ENCODE measurements at regions not wholly inside any gene's neighbourhood (a gene's known extent, or its start where the extent isn't known, plus 50 kb on each side); places are given as distances from the start of the nearest gene placed in this dataset.

DNA sequence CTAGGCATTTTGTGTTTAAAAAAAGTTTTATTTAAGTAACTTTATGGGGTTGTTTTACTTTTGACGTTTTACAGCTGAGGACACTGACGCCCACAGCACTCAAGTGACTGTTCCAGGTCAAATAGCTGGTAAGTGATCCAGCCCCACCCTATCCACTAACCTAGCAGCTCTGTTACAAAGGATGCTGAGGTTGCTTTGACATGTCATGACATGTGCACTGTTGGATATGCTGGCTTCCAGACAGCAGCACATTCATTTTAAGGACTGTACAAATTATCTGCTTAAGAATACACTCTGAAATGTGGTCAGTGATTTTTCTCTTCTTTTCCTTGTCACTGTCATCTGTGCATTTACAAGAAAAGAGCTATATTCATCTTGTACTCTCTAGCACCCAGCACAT, 417.5 kb downstream of the ZEB2 start:
- H3K9me3 ChIP-seq, result peaks cover 0 to 36% (median 29%) of the 10 kb centered on the region in 8 donors
- no peak for DNase-seq
- H3K27me3 ChIP-seq (replicated peaks in 1 of 7), result no peaks in the 10 kb centered on the region
- H3K4me3 ChIP-seq, result no peak overlapping the region
- peaks cover 0 to 8% (median 2%) of the 10 kb centered on the region in 6 donors for H3K4me1 ChIP-seq
- WGBS, 5 donors, result 81 to 94% (median 92%) methylated on average over 2 of the region's 2 CpGs
- intact Hi-C loops (cut with DNase I; ENCODE audit: low total_unique reads), result no loop called here
- H3K27ac ChIP-seq, result no peak overlapping the region
- peaks cover 0 to 10% (median 0%) of the 10 kb centered on the region in 6 donors for H3K36me3 ChIP-seq
- TF ChIP-seq, protein P1, sequence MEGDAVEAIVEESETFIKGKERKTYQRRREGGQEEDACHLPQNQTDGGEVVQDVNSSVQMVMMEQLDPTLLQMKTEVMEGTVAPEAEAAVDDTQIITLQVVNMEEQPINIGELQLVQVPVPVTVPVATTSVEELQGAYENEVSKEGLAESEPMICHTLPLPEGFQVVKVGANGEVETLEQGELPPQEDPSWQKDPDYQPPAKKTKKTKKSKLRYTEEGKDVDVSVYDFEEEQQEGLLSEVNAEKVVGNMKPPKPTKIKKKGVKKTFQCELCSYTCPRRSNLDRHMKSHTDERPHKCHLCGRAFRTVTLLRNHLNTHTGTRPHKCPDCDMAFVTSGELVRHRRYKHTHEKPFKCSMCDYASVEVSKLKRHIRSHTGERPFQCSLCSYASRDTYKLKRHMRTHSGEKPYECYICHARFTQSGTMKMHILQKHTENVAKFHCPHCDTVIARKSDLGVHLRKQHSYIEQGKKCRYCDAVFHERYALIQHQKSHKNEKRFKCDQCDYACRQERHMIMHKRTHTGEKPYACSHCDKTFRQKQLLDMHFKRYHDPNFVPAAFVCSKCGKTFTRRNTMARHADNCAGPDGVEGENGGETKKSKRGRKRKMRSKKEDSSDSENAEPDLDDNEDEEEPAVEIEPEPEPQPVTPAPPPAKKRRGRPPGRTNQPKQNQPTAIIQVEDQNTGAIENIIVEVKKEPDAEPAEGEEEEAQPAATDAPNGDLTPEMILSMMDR (IDR thresholded peaks at IDR 0.05 in 8 of 11, conservative IDR thresholded peaks at IDR 0.05 in 3 of 11), result no peak
- TF ChIP-seq POLR2AphosphoS5 (IDR thresholded peaks at IDR 0.05), result no peak

DNA sequence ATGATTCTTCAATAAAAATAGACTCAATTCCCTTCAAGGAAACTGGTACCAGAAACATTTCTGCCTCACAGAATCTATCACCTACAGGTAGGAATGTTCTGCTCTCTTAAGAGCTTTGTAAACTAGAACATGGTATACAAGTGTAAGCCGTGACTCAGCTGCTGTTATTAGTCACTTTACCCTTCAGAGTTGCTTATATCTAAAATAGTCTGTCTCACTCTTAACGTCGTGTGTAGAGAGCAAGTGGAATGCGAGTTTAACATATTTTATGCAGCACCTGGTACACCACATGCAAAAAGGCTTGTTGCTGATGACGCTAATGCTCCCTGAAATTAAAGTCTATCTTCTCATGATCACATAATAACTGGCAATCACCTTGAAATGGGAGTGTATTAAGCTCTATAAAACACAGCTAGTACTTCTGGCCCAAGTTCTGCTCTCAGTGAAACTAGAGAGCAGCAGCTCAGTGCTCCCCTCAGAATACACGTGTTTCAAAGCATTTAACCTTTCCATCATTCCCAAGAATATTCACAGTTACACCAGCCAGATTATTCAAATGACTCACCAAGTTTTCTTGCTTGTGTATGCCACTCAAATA, 420.0 kb downstream of the ZEB2 start:
- Histone ChIP-seq H3K27me3 (replicated peaks in 1 of 7) (no peaks in the 10 kb centered on the region), H3K9me3 (peaks cover 0 to 14% (median 13%) of the 10 kb centered on the region in 8 donors), H3K27ac (no peak overlapping the region), H3K4me3 (no peak overlapping the region), H3K36me3 (peaks cover 0 to 10% (median 0%) of the 10 kb centered on the region in 6 donors), H3K4me1 (peaks cover 0 to 12% (median 2%) of the 10 kb centered on the region in 6 donors)
- DNase-seq, result no peak
- TF ChIP-seq, protein P1 (IDR thresholded peaks at IDR 0.05 in 8 of 11, conservative IDR thresholded peaks at IDR 0.05 in 3 of 11), result no peak
- TF ChIP-seq POLR2A (IDR thresholded peaks at IDR 0.05) (no peak), POLR2AphosphoS5 (IDR thresholded peaks at IDR 0.05) (no peak)
- intact Hi-C loops (cut with DNase I; ENCODE audit: low total_unique reads), result no loop called here
- WGBS, 5 donors, result 72 to 83% (median 78%) methylated on average over 6 of the region's 6 CpGs

DNA sequence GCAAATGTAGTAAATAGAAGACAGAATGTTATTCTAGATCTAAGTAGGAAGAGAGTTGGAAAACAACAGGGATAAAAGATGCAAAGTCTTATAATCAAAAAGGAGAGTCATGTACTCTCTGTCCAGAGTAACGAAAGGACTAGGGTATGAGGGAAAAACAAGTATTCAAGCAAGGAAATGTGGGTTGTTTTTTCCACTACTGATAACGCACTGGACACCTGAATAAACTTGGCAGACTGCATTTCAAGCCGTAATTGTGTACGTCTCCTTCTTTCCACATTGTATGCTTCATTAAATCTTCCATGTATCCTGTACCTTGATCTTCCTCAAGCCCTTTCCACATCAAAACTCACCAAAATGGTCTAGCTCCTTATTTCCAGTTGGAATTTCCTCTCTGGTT, 420.6 kb downstream of the ZEB2 start:
- no peaks in the 10 kb centered on the region for H3K27me3 ChIP-seq (replicated peaks in 1 of 7)
- intact Hi-C loops (cut with DNase I; ENCODE audit: low total_unique reads), result no loop called here
- TF ChIP-seq, protein P1 (IDR thresholded peaks at IDR 0.05 in 8 of 11, conservative IDR thresholded peaks at IDR 0.05 in 3 of 11), result no peak
- TF ChIP-seq POLR2AphosphoS5 (IDR thresholded peaks at IDR 0.05) (no peak), POLR2A (IDR thresholded peaks at IDR 0.05) (no peak)
- peaks cover 0 to 14% (median 9%) of the 10 kb centered on the region in 8 donors for H3K9me3 ChIP-seq
- peaks cover 0 to 6% (median 0%) of the 10 kb centered on the region in 6 donors for H3K36me3 ChIP-seq
- H3K27ac ChIP-seq, result no peak overlapping the region
- WGBS, 5 donors, result 92 to 98% (median 94%) methylated on average over 4 of the region's 4 CpGs
- peaks cover 0 to 12% (median 2%) of the 10 kb centered on the region in 6 donors for H3K4me1 ChIP-seq
- DNase-seq, result no peak
- no peak overlapping the region for H3K4me3 ChIP-seq

DNA sequence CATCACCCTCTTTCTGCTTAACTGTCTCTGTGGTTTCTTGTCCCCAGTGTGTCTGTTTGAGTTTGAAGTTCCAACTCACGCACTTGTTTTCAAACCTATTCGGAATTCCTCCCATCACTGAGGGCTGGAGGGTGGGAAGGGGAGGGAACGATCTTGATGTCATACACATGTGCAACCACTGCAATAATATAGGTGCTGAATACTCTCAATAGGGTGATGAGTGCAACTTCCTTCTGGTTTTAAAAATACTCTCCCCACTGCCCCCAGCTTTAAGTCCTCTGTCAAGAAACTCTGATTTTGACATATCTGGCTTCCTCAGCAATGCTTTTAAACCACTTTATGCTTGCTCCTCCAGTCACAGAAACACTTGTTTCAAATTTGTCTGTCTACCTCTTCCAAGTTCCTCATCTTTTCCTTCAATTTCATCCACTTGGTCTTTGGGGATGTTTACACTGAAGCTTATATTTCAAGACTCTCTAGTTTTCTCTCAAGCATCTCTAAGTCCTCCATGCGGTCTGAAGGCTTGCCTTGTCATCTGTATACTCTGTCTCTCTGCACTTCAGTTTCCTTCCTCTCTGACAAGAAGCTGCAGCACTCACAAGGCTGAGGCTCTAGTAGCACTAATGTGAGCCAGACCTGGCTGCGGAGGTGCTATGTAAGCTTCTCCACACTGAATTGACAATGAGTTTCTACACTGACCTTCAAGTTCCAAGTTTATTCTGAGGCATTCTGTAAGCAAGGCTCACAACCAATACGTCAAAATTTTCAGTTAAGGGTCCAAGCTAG, 422.3 kb downstream of the ZEB2 start:
- Histone ChIP-seq H3K27ac (peak overlapping the region in 4 of 8 donors; percentile 2 to 40 (median 23)), H3K36me3 (no peaks in the 10 kb centered on the region), H3K4me1 (peaks cover 0 to 12% (median 2%) of the 10 kb centered on the region in 6 donors), H3K27me3 (replicated peaks in 1 of 7) (no peaks in the 10 kb centered on the region), H3K4me3 (no peak overlapping the region), H3K9me3 (peaks cover 0 to 10% (median 3%) of the 10 kb centered on the region in 8 donors)
- DNase-seq, result no peak
- intact Hi-C loops (cut with DNase I; ENCODE audit: low total_unique reads), result no loop called here
- TF ChIP-seq POLR2A (IDR thresholded peaks at IDR 0.05) (no peak), POLR2AphosphoS5 (IDR thresholded peaks at IDR 0.05) (no peak)
- TF ChIP-seq, protein P1 (IDR thresholded peaks at IDR 0.05 in 8 of 11, conservative IDR thresholded peaks at IDR 0.05 in 3 of 11), result no peak
- WGBS, 5 donors, result 53 to 69% (median 60%) methylated on average over 6 of the region's 6 CpGs

Data from spleen (tissue), 11 donors.